Adrenal gland (tissue), 5 donors: ENCODE measurements at regions not wholly inside any gene's neighbourhood (a gene's known extent, or its start where the extent isn't known, plus 50 kb on each side); places are given as distances from the start of the nearest gene placed in this dataset.

Source experiments
- POLR2A ChIP-seq, 2 donors: fragments of 450-650 bp; IDR thresholded peaks; one replicate each; pipeline ENCODE4 v1.6.1; 2017; ENCODE audit warnings: antibody characterized with exemption in 2 of 2, mild to moderate bottlenecking in 2 of 2, moderate library complexity in 1 of 2
- TF ChIP-seq, protein P1 (sequence below), 6 experiments: fragments of 450-650 bp in 4 of 6; fragments of 200-600 bp in 2 of 6; sonication (generic) in 1 of 6; IDR thresholded peaks; 1 replicate in 5 of 6; 2 replicates in 1 of 6; pipeline versions ENCODE4 v1.5.1 to v1.8.0; 2016 to 2021; ENCODE audit warnings: antibody characterized with exemption in 6 of 6, mild to moderate bottlenecking in 2 of 6, moderate library complexity in 1 of 6
- donor health status: DM: no; HTN: no; CAD: no.

GRCh38 chrX:131725001-131725654 lies 181.3 kb downstream of the OR13H1 start:
- TF ChIP-seq, protein P1, sequence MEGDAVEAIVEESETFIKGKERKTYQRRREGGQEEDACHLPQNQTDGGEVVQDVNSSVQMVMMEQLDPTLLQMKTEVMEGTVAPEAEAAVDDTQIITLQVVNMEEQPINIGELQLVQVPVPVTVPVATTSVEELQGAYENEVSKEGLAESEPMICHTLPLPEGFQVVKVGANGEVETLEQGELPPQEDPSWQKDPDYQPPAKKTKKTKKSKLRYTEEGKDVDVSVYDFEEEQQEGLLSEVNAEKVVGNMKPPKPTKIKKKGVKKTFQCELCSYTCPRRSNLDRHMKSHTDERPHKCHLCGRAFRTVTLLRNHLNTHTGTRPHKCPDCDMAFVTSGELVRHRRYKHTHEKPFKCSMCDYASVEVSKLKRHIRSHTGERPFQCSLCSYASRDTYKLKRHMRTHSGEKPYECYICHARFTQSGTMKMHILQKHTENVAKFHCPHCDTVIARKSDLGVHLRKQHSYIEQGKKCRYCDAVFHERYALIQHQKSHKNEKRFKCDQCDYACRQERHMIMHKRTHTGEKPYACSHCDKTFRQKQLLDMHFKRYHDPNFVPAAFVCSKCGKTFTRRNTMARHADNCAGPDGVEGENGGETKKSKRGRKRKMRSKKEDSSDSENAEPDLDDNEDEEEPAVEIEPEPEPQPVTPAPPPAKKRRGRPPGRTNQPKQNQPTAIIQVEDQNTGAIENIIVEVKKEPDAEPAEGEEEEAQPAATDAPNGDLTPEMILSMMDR (IDR thresholded peaks at IDR 0.05), result no peak
- no peak for TF ChIP-seq POLR2A (IDR thresholded peaks at IDR 0.05)
